Tibial nerve (tissue), 4 donors: ENCODE measurements at regions not wholly inside any gene's neighbourhood (a gene's known extent, or its start where the extent isn't known, plus 50 kb on each side); places are given as distances from the start of the nearest gene placed in this dataset.
"Not testable (repeated sequence)": the region's sequence is repeated elsewhere in the genome, so short reads cannot be mapped to it uniquely, and the experiment has no call there.

Experiments used
- DNase-seq, 2 donors: peaks; one replicate each; pipeline ENCODE4 v3.0.0-alpha.2; 2019; ENCODE audit warnings: low spot score in 2 of 2
- H3K27ac ChIP-seq, 4 donors: fragments of 200-600 bp; sonication (generic) in 3 of 4; one replicate each; pipeline ENCODE4 v1.5.1; 2017 to 2019; ENCODE audit warnings: mild to moderate bottlenecking in 1 of 4
- H3K27me3 ChIP-seq, 2 donors: fragments of 200-600 bp; sonication (generic) in 1 of 2; one replicate each; pipeline versions ENCODE4 v1.5.1 to v1.6.0; 2017 to 2019
- H3K36me3 ChIP-seq, 3 donors: fragments of 200-600 bp; sonication (generic); one replicate each; pipeline ENCODE4 v1.5.1; 2018 to 2019
- H3K4me1 ChIP-seq, 4 donors: fragments of 200-600 bp; sonication (generic) in 3 of 4; one replicate each; pipeline ENCODE4 v1.5.1; 2017 to 2019
- H3K4me3 ChIP-seq, 4 donors: fragments of 200-600 bp; sonication (generic) in 3 of 4; one replicate each; pipeline ENCODE4 v1.5.1; 2017 to 2019; ENCODE audit warnings: mild to moderate bottlenecking in 1 of 4, moderate library complexity in 1 of 4
- H3K9me3 ChIP-seq, 4 donors: fragments of 200-600 bp; sonication (generic) in 3 of 4; one replicate each; pipeline ENCODE4 v1.5.1; 2017 to 2019
- EP300 ChIP-seq, 2 donors: sonication (generic); formaldehyde crosslinking; IDR thresholded peaks; one replicate each; pipeline ENCODE4 v1.6.1; 2017; ENCODE audit warnings: antibody characterized with exemption in 2 of 2, mild to moderate bottlenecking in 1 of 2
- POLR2A ChIP-seq, 2 donors: fragments of 450-650 bp; IDR thresholded peaks; one replicate each; pipeline ENCODE4 v1.6.1; 2017; ENCODE audit warnings: antibody characterized with exemption in 2 of 2, mild to moderate bottlenecking in 2 of 2, moderate library complexity in 2 of 2
- WGBS, 2 donors: methylation state at CpG; one replicate each; pipeline ENCODE4 v1.1.5; 2018; 5-methylcytosine and 5-hydroxymethylcytosine counted together
- TF ChIP-seq, protein P1 (sequence below), 5 experiments: fragments of 200-600 bp in 3 of 5; fragments of 450-650 bp in 2 of 5; sonication (generic) in 3 of 5; IDR thresholded peaks; one replicate each; pipeline ENCODE4 v1.5.1; 2016 to 2019; ENCODE audit warnings: antibody characterized with exemption in 5 of 5, mild to moderate bottlenecking in 3 of 5, moderate library complexity in 2 of 5

DNA sequence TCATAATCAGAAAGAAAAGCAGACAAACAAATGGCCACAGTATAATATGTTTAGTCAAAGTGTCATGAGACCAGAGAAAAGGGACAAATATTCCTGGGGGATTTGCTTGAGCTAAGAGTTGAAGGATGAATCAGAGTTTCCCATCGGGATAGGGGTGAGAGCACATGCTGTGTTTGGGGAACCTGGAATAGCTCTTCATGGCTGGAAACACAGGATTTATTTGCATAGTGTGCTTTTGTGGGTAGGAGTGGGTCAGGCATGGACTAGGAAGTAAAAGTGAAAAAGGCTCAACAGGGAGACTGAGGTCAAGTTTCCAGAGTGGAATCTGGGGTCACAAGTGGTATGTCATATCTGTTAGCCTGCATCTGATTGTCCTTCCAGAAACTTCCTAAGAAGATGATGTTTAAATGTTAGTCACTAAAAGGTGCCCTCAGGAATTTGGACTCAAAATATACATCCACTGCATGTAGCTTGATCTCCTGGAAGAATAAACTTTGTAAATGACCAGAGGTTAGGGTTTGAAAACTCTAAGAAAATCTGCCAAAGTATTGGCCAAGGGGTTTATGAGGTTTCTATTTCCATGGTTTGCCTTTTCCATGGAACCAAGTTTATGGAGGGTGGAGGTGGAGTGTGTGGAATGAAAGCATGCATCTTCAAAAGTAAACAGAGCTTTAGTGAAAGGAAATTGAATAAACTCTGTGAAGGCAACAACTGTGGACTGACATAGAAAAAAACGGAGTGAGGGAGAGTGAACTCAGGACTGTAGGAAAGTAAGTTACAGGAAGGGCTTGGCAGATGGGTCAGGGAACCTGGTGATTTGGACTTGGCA is 344.6 kb downstream of the C12orf75 start:
- Histone ChIP-seq H3K36me3 (no peaks in the 10 kb centered on the region), H3K9me3 (no peaks in the 10 kb centered on the region), H3K4me3 (no peak overlapping the region), H3K27me3 (no peaks in the 10 kb centered on the region), H3K4me1 (peaks cover 0 to 29% (median 6%) of the 10 kb centered on the region in 4 donors), H3K27ac (peak overlapping the region in 2 of 4 donors; percentile 16 to 30)
- TF ChIP-seq POLR2A (IDR thresholded peaks at IDR 0.05), result no peak
- TF ChIP-seq, protein P1, sequence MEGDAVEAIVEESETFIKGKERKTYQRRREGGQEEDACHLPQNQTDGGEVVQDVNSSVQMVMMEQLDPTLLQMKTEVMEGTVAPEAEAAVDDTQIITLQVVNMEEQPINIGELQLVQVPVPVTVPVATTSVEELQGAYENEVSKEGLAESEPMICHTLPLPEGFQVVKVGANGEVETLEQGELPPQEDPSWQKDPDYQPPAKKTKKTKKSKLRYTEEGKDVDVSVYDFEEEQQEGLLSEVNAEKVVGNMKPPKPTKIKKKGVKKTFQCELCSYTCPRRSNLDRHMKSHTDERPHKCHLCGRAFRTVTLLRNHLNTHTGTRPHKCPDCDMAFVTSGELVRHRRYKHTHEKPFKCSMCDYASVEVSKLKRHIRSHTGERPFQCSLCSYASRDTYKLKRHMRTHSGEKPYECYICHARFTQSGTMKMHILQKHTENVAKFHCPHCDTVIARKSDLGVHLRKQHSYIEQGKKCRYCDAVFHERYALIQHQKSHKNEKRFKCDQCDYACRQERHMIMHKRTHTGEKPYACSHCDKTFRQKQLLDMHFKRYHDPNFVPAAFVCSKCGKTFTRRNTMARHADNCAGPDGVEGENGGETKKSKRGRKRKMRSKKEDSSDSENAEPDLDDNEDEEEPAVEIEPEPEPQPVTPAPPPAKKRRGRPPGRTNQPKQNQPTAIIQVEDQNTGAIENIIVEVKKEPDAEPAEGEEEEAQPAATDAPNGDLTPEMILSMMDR (IDR thresholded peaks at IDR 0.05), result no peak
- TF ChIP-seq EP300 (IDR thresholded peaks at IDR 0.05), result no peak
- 60 to 62% methylated on average over 2 of the region's 2 CpGs for WGBS, 2 donors
- no peak for DNase-seq

DNA sequence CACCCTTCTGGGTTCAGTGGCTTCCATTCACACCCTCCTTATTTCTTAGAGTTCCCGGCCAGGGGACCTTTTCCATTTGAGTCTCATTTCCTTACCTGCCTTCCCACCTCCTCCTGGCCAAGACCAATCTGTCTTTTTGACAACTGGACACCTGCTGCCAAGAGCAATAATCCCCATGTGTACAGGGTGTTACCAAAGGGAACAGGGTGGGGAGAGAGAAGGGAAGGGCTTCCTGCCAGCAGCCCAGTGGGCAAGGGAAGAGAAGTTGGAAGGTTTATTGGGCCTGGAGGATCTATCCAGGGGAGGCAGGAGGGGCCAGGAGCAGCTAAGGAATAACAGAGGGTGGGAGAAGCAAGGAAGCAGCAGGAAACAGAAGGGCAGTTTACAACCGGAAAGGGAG is 346.2 kb downstream of the C12orf75 start:
- Histone ChIP-seq H3K36me3 (no peaks in the 10 kb centered on the region), H3K27ac (peak overlapping the region in 1 of 4 donors; percentile 0), H3K9me3 (no peaks in the 10 kb centered on the region), H3K4me1 (peaks cover 0 to 29% (median 6%) of the 10 kb centered on the region in 4 donors), H3K27me3 (no peaks in the 10 kb centered on the region), H3K4me3 (no peak overlapping the region)
- DNase-seq, result no peak
- WGBS, 2 donors, result 63 to 68% methylated on average over 2 of the region's 2 CpGs
- TF ChIP-seq, protein P1 (IDR thresholded peaks at IDR 0.05), result no peak
- TF ChIP-seq POLR2A (IDR thresholded peaks at IDR 0.05), result no peak
- peak in 1 of 2 donors; percentile 57 for TF ChIP-seq EP300 (IDR thresholded peaks at IDR 0.05)

DNA sequence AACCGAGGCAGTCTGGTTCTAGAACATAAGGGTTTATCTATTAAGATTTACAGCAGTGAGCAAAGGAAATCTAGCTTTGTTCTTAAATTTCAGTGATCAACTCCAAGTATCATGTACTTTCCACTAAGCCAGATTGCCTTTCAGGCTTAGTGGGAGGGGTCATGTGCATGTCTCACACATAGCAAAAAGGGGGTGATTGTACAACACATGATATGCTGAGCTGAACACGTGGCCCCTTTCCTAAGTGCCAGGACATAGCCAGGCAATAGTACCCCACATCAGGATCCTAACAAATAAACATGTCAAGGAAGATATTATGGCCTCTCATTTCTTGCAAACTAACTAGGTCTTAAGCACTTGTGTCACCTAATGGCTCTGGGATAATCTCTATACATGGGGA is 347.2 kb downstream of the C12orf75 start:
- Histone ChIP-seq H3K36me3 (no peaks in the 10 kb centered on the region), H3K27ac (peak overlapping the region in 1 of 4 donors; percentile 0), H3K27me3 (no peaks in the 10 kb centered on the region), H3K4me1 (peaks cover 0 to 19% (median 2%) of the 10 kb centered on the region in 4 donors), H3K9me3 (no peaks in the 10 kb centered on the region), H3K4me3 (no peak overlapping the region)
- 72% methylated on average over 2 of the region's 2 CpGs for WGBS, 2 donors
- DNase-seq, result no peak
- TF ChIP-seq EP300 (IDR thresholded peaks at IDR 0.05) (no peak), POLR2A (IDR thresholded peaks at IDR 0.05) (no peak)
- TF ChIP-seq, protein P1 (IDR thresholded peaks at IDR 0.05), result no peak

DNA sequence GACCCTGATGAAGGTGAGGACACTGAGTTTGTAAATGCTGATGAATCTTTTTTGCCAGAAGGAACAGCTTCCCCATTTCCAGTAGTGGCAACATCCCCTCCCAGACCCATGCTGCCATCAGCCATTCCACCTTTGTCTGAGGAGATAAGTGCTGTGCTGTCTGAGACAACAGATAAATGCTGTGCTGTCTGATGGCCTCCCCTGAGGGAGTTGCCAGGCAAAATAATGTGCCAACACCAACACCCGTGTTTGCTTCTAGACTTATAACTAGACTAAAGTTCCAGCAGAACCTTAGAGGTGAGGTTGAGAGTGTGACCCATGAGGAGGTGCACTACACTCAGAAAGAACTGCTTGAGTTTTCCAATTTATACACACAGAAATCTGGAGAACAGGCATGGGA is 349.5 kb downstream of the C12orf75 start:
- Histone ChIP-seq H3K9me3 (no peaks in the 10 kb centered on the region), H3K27me3 (no peaks in the 10 kb centered on the region), H3K27ac (no peak overlapping the region), H3K4me3 (no peak overlapping the region), H3K36me3 (no peaks in the 10 kb centered on the region), H3K4me1 (peaks cover 0 to 14% (median 0%) of the 10 kb centered on the region in 4 donors)
- TF ChIP-seq EP300 (IDR thresholded peaks at IDR 0.05), result no peak
- TF ChIP-seq, protein P1 (IDR thresholded peaks at IDR 0.05), result no peak
- no peak for TF ChIP-seq POLR2A (IDR thresholded peaks at IDR 0.05)
- WGBS, 2 donors, result 88 to 100% methylated on average over 1 of the region's 1 CpG
- DNase-seq, result no peak

DNA sequence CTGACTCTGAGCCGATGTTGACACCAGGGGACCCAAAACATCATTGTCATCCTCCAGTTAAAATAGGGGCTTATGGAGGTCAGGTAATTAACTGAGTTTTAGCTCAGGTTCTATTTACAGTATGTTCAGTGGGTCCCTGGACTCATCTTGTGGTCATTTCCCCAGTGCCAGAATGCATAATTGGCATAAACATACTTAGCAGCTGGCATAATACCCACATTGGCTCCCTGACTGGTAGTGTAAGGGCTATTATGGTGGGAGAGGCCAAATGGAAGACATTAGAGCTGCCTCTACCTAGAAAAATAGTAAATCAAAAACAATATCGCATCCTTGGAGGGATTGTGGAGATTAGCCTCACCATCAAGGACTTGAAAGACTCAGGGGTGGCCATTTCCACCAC is 350.9 kb downstream of the C12orf75 start:
- H3K4me3 ChIP-seq, result no peak overlapping the region
- WGBS, 2 donors, result 88 to 97% methylated on average over 2 of the region's 2 CpGs

DNA sequence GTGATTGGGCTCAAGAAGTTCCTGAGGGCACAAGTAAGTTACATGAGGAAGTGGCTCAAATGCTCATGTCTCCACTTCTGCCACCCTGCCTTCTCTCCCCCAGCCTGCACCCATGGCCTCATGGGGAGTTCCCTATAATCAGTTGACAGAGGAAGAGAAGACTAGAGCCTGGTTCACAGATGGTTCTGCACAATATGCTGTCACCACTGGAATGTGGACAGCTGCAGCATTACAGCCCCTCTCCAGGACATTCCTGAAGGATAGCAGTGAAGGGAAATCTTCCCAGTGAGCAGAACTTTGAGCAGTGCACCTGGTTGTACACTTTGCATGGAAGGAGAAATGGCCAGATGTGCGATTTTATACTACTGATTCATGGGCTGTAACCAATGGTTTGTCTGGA is 352.3 kb downstream of the C12orf75 start:
- not testable (repeated sequence) for H3K27ac ChIP-seq, H3K4me3 ChIP-seq, H3K9me3 ChIP-seq, DNase-seq, H3K27me3 ChIP-seq, H3K4me1 ChIP-seq, H3K36me3 ChIP-seq
- 88 to 100% methylated on average over 1 of the region's 1 CpG for WGBS, 2 donors

More for the DNA sequence above, 350.9 kb downstream of the C12orf75 start:
- Histone ChIP-seq H3K4me1 (peaks cover 0 to 4% (median 0%) of the 10 kb centered on the region in 4 donors), H3K27me3 (no peaks in the 10 kb centered on the region), H3K36me3 (no peaks in the 10 kb centered on the region), H3K27ac (no peak overlapping the region), H3K9me3 (no peaks in the 10 kb centered on the region)
- no peak for DNase-seq
- TF ChIP-seq POLR2A (IDR thresholded peaks at IDR 0.05), result no peak

DNA sequence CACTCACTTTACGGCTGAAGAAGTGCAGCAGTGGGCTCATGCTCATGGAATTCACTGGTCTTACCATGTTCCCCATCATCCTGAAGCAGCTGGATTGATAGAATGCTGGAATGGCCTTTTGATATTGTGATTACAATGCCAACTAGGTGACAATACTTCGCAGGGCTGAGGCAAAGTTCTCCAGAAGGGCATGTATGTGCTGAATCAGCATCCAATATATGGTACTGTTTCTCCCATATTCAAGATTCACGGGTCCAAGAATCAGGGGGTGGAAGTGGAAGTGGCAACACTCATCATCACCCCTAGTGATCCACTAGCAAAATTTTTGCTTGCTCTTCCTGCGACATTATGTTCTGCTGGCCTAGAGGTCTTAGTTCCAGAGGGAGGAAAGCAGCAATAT is 353.3 kb downstream of the C12orf75 start:
- 90 to 93% methylated on average over 4 of the region's 4 CpGs for WGBS, 2 donors
- not testable (repeated sequence) for H3K9me3 ChIP-seq

More for the DNA sequence above, 353.3 kb downstream of the C12orf75 start:
- H3K36me3 ChIP-seq, DNase-seq, H3K27me3 ChIP-seq, H3K4me3 ChIP-seq, H3K27ac ChIP-seq, H3K4me1 ChIP-seq: not testable (repeated sequence)
